ENCODE measurements at regions not wholly inside any gene's neighbourhood (a gene's known extent, or its start where the extent isn't known, plus 50 kb on each side); places are given as distances from the start of the nearest gene placed in this dataset.

- no peak for TF ChIP-seq EZH2phosphoT487 (IDR thresholded peaks at IDR 0.05; ENCODE audit: low read length)
- TF ChIP-seq, protein P1, sequence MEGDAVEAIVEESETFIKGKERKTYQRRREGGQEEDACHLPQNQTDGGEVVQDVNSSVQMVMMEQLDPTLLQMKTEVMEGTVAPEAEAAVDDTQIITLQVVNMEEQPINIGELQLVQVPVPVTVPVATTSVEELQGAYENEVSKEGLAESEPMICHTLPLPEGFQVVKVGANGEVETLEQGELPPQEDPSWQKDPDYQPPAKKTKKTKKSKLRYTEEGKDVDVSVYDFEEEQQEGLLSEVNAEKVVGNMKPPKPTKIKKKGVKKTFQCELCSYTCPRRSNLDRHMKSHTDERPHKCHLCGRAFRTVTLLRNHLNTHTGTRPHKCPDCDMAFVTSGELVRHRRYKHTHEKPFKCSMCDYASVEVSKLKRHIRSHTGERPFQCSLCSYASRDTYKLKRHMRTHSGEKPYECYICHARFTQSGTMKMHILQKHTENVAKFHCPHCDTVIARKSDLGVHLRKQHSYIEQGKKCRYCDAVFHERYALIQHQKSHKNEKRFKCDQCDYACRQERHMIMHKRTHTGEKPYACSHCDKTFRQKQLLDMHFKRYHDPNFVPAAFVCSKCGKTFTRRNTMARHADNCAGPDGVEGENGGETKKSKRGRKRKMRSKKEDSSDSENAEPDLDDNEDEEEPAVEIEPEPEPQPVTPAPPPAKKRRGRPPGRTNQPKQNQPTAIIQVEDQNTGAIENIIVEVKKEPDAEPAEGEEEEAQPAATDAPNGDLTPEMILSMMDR (IDR thresholded peaks at IDR 0.05; ENCODE audit: low read length) = no peak
Observed at GRCh38 chr19:30670562-30671366, 298.6 kb downstream of the ZNF536 start.

Data from MM.1S (cell line).